WTC11 (cell line): ENCODE measurements at regions not wholly inside any gene's neighbourhood (a gene's known extent, or its start where the extent isn't known, plus 50 kb on each side); places are given as distances from the start of the nearest gene placed in this dataset.

Experiments
- CREB1 ChIP-seq: sonication (generic); formaldehyde crosslinking; IDR thresholded peaks from 2 replicates; pipeline ENCODE4 v1.8.0; 2023; ENCODE audit warnings: mild to moderate bottlenecking, missing genetic modification reagents
- ETV6 ChIP-seq: sonication (generic); formaldehyde crosslinking; IDR thresholded peaks from 2 replicates; pipeline ENCODE4 v1.8.1; 2022; ENCODE audit warnings: mild to moderate bottlenecking, missing genetic modification reagents
- ZNF263 ChIP-seq: sonication (generic); formaldehyde crosslinking; IDR thresholded peaks from 2 replicates; pipeline ENCODE4 v1.8.1; 2022; ENCODE audit warnings: low read depth, mild to moderate bottlenecking, moderate library complexity, missing genetic modification reagents
- TF ChIP-seq, protein P1 (sequence below): fragments of 200-600 bp; IDR thresholded peaks from 2 replicates; pipeline ENCODE4 v1.8.0; 2022; ENCODE audit warnings: antibody characterized with exemption
- TF ChIP-seq, protein P2 (sequence below): sonication (generic); formaldehyde crosslinking; IDR thresholded peaks from 2 replicates; pipeline ENCODE4 v1.8.0; 2022; ENCODE audit warnings: mild to moderate bottlenecking, missing genetic modification reagents
- TF ChIP-seq, protein P3 (sequence below): sonication (generic); formaldehyde crosslinking; IDR thresholded peaks from 2 replicates; pipeline ENCODE4 v1.8.0; 2022; ENCODE audit warnings: mild to moderate bottlenecking, missing genetic modification reagents
- TF ChIP-seq, protein P4 (sequence below): sonication (generic); formaldehyde crosslinking; IDR thresholded peaks from 2 replicates; pipeline ENCODE4 v1.8.1; 2022; ENCODE audit warnings: low read depth, missing genetic modification reagents, borderline replicate concordance
- TF ChIP-seq, protein P5 (sequence below): sonication (generic); formaldehyde crosslinking; IDR thresholded peaks from 2 replicates; pipeline ENCODE4 v1.8.1; 2022; ENCODE audit warnings: mild to moderate bottlenecking, missing genetic modification reagents, moderate library complexity, borderline replicate concordance

DNA sequence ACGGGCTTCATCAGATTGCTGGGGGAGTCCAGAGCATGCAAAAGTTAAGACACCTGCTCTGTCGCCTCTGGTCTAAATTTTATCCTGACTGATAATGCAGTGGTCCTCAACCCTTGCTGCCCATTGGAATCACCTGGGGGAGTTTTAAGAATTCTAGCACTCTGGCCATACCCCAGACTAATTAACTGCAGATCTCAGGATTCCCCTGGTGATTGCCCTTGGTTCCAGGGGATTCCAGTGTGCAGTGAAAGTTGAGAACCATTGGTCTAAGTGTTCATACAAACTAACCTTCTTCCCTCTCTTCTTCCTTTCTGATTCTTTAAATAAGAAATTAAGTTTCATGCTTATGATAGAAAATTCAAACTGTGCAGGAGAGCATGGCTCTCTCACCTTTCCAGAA is 105.7 kb upstream of the MGAT5 start:
- TF ChIP-seq ETV6 = no peak
- TF ChIP-seq ZNF263 (CRISPR knock-in tag) = no peak
- TF ChIP-seq, protein P1, sequence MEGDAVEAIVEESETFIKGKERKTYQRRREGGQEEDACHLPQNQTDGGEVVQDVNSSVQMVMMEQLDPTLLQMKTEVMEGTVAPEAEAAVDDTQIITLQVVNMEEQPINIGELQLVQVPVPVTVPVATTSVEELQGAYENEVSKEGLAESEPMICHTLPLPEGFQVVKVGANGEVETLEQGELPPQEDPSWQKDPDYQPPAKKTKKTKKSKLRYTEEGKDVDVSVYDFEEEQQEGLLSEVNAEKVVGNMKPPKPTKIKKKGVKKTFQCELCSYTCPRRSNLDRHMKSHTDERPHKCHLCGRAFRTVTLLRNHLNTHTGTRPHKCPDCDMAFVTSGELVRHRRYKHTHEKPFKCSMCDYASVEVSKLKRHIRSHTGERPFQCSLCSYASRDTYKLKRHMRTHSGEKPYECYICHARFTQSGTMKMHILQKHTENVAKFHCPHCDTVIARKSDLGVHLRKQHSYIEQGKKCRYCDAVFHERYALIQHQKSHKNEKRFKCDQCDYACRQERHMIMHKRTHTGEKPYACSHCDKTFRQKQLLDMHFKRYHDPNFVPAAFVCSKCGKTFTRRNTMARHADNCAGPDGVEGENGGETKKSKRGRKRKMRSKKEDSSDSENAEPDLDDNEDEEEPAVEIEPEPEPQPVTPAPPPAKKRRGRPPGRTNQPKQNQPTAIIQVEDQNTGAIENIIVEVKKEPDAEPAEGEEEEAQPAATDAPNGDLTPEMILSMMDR = no peak
- TF ChIP-seq, protein P2, sequence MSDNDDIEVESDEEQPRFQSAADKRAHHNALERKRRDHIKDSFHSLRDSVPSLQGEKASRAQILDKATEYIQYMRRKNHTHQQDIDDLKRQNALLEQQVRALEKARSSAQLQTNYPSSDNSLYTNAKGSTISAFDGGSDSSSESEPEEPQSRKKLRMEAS = no peak
- TF ChIP-seq, protein P3, sequence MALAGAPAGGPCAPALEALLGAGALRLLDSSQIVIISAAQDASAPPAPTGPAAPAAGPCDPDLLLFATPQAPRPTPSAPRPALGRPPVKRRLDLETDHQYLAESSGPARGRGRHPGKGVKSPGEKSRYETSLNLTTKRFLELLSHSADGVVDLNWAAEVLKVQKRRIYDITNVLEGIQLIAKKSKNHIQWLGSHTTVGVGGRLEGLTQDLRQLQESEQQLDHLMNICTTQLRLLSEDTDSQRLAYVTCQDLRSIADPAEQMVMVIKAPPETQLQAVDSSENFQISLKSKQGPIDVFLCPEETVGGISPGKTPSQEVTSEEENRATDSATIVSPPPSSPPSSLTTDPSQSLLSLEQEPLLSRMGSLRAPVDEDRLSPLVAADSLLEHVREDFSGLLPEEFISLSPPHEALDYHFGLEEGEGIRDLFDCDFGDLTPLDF (CRISPR knock-in tag) = no peak
- TF ChIP-seq, protein P4, sequence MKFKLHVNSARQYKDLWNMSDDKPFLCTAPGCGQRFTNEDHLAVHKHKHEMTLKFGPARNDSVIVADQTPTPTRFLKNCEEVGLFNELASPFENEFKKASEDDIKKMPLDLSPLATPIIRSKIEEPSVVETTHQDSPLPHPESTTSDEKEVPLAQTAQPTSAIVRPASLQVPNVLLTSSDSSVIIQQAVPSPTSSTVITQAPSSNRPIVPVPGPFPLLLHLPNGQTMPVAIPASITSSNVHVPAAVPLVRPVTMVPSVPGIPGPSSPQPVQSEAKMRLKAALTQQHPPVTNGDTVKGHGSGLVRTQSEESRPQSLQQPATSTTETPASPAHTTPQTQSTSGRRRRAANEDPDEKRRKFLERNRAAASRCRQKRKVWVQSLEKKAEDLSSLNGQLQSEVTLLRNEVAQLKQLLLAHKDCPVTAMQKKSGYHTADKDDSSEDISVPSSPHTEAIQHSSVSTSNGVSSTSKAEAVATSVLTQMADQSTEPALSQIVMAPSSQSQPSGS = no peak
- TF ChIP-seq, protein P5, sequence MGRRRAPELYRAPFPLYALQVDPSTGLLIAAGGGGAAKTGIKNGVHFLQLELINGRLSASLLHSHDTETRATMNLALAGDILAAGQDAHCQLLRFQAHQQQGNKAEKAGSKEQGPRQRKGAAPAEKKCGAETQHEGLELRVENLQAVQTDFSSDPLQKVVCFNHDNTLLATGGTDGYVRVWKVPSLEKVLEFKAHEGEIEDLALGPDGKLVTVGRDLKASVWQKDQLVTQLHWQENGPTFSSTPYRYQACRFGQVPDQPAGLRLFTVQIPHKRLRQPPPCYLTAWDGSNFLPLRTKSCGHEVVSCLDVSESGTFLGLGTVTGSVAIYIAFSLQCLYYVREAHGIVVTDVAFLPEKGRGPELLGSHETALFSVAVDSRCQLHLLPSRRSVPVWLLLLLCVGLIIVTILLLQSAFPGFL = no peak
- no peak for TF ChIP-seq CREB1 (CRISPR knock-in tag)
